ENCODE measurements at regions not wholly inside any gene's neighbourhood (a gene's known extent, or its start where the extent isn't known, plus 50 kb on each side); places are given as distances from the start of the nearest gene placed in this dataset.

DNA sequence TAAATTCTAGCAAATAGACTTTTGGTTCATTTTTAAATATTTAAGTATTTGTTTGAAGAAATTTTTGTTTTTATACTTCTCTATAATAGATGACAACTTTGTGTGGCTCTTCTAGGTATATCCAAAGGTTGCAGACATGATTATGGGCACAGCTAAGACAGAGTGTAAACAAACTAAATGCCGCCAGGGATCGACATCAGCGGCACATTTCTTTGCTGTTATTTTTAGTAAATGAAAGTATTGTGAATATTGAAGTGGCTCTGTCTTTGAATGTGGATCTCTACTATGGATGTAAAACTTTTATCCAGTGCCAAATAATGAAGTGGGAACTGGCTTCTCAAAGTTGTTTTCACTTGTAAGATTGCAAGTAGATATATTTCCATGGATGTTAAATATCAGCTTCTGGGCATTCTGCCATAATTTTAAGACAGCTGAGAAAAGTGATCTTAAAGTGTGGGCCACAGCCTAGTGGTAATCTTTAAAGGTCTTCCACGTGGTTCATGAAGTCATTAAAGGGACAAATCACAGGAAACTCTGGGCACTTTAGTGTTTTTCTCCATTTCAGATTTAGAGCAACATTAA lies 589.9 kb downstream of the ZNF608 start:
- TF ChIP-seq CTCF (IDR thresholded peaks at IDR 0.05) = no peak
- no peak for TF ChIP-seq POLR2A (IDR thresholded peaks at IDR 0.05)

All from lower leg skin (tissue), 3 donors.